Uterus (tissue), 2 donors: ENCODE measurements at regions not wholly inside any gene's neighbourhood (a gene's known extent, or its start where the extent isn't known, plus 50 kb on each side); places are given as distances from the start of the nearest gene placed in this dataset.

Experiments used
- POLR2A ChIP-seq, 2 donors: fragments of 450-650 bp; IDR thresholded peaks; one replicate each; pipeline ENCODE4 v1.6.1; 2016; ENCODE audit warnings: antibody characterized with exemption in 2 of 2, mild to moderate bottlenecking in 1 of 2, moderate library complexity in 1 of 2
- TF ChIP-seq, protein P1 (sequence below), 4 experiments: fragments of 200-600 bp in 2 of 4; fragments of 450-650 bp in 2 of 4; sonication (generic) in 2 of 4; IDR thresholded peaks; one replicate each; pipeline ENCODE4 v1.5.1; 2016 to 2019; ENCODE audit warnings: antibody characterized with exemption in 4 of 4, mild to moderate bottlenecking in 2 of 4, moderate library complexity in 1 of 4

- TF ChIP-seq, protein P1, sequence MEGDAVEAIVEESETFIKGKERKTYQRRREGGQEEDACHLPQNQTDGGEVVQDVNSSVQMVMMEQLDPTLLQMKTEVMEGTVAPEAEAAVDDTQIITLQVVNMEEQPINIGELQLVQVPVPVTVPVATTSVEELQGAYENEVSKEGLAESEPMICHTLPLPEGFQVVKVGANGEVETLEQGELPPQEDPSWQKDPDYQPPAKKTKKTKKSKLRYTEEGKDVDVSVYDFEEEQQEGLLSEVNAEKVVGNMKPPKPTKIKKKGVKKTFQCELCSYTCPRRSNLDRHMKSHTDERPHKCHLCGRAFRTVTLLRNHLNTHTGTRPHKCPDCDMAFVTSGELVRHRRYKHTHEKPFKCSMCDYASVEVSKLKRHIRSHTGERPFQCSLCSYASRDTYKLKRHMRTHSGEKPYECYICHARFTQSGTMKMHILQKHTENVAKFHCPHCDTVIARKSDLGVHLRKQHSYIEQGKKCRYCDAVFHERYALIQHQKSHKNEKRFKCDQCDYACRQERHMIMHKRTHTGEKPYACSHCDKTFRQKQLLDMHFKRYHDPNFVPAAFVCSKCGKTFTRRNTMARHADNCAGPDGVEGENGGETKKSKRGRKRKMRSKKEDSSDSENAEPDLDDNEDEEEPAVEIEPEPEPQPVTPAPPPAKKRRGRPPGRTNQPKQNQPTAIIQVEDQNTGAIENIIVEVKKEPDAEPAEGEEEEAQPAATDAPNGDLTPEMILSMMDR (IDR thresholded peaks at IDR 0.05), result no peak
- TF ChIP-seq POLR2A (IDR thresholded peaks at IDR 0.05), result no peak
Observed at GRCh38 chrX:116863029-116863428, 400.3 kb upstream of the CT83 start.
